ENCODE measurements at regions not wholly inside any gene's neighbourhood (a gene's known extent, or its start where the extent isn't known, plus 50 kb on each side); places are given as distances from the start of the nearest gene placed in this dataset.

DNA sequence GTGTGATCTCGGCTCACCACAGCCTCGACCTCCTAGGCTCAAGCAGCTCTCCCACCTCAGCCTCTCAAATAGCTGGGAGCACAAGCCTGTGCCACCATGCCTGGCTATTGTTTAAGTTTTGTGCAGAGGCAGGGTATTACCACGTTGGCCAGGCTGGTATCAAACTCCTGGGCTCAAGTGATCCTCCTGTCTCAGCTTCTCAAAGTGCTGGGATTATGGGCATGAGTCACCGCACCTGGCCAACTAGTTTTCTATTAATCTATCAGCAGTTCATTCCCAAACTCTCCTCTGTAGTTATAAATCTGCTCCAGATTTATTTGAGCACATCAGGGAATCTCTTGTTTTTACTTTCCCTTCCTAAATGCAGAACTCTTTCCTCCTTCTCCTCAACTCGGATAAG, 443.8 kb downstream of the PRDM2 start:
- TF ChIP-seq, protein P1, sequence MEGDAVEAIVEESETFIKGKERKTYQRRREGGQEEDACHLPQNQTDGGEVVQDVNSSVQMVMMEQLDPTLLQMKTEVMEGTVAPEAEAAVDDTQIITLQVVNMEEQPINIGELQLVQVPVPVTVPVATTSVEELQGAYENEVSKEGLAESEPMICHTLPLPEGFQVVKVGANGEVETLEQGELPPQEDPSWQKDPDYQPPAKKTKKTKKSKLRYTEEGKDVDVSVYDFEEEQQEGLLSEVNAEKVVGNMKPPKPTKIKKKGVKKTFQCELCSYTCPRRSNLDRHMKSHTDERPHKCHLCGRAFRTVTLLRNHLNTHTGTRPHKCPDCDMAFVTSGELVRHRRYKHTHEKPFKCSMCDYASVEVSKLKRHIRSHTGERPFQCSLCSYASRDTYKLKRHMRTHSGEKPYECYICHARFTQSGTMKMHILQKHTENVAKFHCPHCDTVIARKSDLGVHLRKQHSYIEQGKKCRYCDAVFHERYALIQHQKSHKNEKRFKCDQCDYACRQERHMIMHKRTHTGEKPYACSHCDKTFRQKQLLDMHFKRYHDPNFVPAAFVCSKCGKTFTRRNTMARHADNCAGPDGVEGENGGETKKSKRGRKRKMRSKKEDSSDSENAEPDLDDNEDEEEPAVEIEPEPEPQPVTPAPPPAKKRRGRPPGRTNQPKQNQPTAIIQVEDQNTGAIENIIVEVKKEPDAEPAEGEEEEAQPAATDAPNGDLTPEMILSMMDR (optimal IDR thresholded peaks at IDR 0.05 in 1 of 3, IDR thresholded peaks at IDR 0.05 in 1 of 3, conservative IDR thresholded peaks at IDR 0.05 in 1 of 3; ENCODE audit: extremely low read depth in 1 of 3, insufficient read depth in 2 of 3, low read length in 3 of 3): no peak
- no peak for TF ChIP-seq EZH2 (IDR thresholded peaks at IDR 0.05; ENCODE audit: low read length)
